Naive thymus-derived CD4-positive, alpha-beta T cell (primary cell): ENCODE measurements at regions not wholly inside any gene's neighbourhood (a gene's known extent, or its start where the extent isn't known, plus 50 kb on each side); places are given as distances from the start of the nearest gene placed in this dataset.

ENCODE experiments used
- ATAC-seq: fragments of 150-1000 bp; cut with Tn5 transposase; 2 replicates; pipeline ENCODE4 v1.10.0; 2021; ENCODE audit warnings: mild to moderate bottlenecking, moderate library complexity
- CTCF ChIA-PET: fragments of 350-600 bp; sonication (Branson Sonifier 250); formaldehyde crosslinking; loops from one replicate; lab custom pipeline; 2021; ENCODE audit warnings: antibody characterized with exemption; lab: Charles Lee
- POLR2A ChIA-PET: fragments of 350-600 bp; sonication (Branson Sonifier 250); formaldehyde crosslinking; loops from one replicate; lab custom pipeline; 2021; ENCODE audit warnings: antibody characterized with exemption, inconsistent platforms; lab: Charles Lee
- DNase-seq, 9 donors: peaks; one replicate each; pipeline versions ENCODE4 v3.0.0 to v3.0.0-alpha.2; 2020 to 2022; ENCODE audit warnings: mixed read lengths in 1 of 9
- H3K27ac ChIP-seq: one replicate; pipeline ENCODE4 v1.7.0; 2013; ENCODE audit warnings: mild to moderate bottlenecking, low read depth, low read length, moderate library complexity
- H3K27me3 ChIP-seq, 2 donors: one replicate each; pipeline ENCODE4 v1.7.0; 2013; ENCODE audit warnings: low read length in 2 of 2, mild to moderate bottlenecking in 2 of 2, moderate library complexity in 2 of 2; ENCODE audit not compliant: control insufficient read depth in 2 of 2, insufficient read depth in 2 of 2
- H3K36me3 ChIP-seq, 3 experiments: 1 replicate in 2 of 3; 2 replicates in 1 of 3; pipeline ENCODE4 v1.7.0; 2013; ENCODE audit warnings: low read length in 3 of 3, mild to moderate bottlenecking in 3 of 3, moderate library complexity in 1 of 3; ENCODE audit not compliant: insufficient read depth in 3 of 3, control insufficient read depth in 2 of 3
- H3K4me1 ChIP-seq, 2 donors: one replicate each; pipeline ENCODE4 v1.7.0; 2013; ENCODE audit warnings: low read length in 2 of 2, mild to moderate bottlenecking in 2 of 2, moderate library complexity in 1 of 2; ENCODE audit not compliant: control insufficient read depth in 2 of 2, insufficient read depth in 2 of 2
- H3K4me3 ChIP-seq: 2 replicates; pipeline ENCODE4 v1.7.0; 2013; ENCODE audit warnings: mild to moderate bottlenecking, low read length
- H3K9me3 ChIP-seq, 3 experiments: 1 replicate in 2 of 3; 2 replicates in 1 of 3; pipeline ENCODE4 v1.7.0; 2013; ENCODE audit warnings: low read length in 3 of 3; ENCODE audit not compliant: control insufficient read depth in 2 of 3
- H3K27ac Mint-ChIP-seq, 9 donors: one replicate each; pipeline ENCODE4 v1.8.0; 2020 to 2022; ENCODE audit warnings: mixed read lengths in 9 of 9, mild to moderate bottlenecking in 8 of 9, moderate library complexity in 5 of 9, inconsistent platforms in 2 of 9
- H3K27me3 Mint-ChIP-seq, 5 donors: one replicate each; pipeline ENCODE4 v1.8.0; 2021 to 2022; ENCODE audit warnings: mixed read lengths in 5 of 5, mild to moderate bottlenecking in 1 of 5
- H3K36me3 Mint-ChIP-seq, 5 donors: one replicate each; pipeline ENCODE4 v1.8.0; 2020 to 2022; ENCODE audit warnings: mixed read lengths in 5 of 5, mild to moderate bottlenecking in 3 of 5, inconsistent platforms in 1 of 5
- H3K4me1 Mint-ChIP-seq, 7 donors: one replicate each; pipeline ENCODE4 v1.8.0; 2020 to 2022; ENCODE audit warnings: mixed read lengths in 7 of 7, mild to moderate bottlenecking in 3 of 7, inconsistent platforms in 1 of 7
- H3K4me3 Mint-ChIP-seq, 10 donors: one replicate each; pipeline ENCODE4 v1.8.0; 2020 to 2022; ENCODE audit warnings: mild to moderate bottlenecking in 10 of 10, mixed read lengths in 10 of 10, moderate library complexity in 6 of 10, inconsistent platforms in 2 of 10
- H3K9me3 Mint-ChIP-seq, 11 donors: one replicate each; pipeline ENCODE4 v1.8.0; 2020 to 2022; ENCODE audit warnings: mixed read lengths in 11 of 11, mild to moderate bottlenecking in 4 of 11, inconsistent platforms in 1 of 11, moderate library complexity in 1 of 11
- intact Hi-C, 2 donors: fragments of 100-400 bp; cut with micrococcal nuclease; formaldehyde crosslinking; loops; one replicate each; pipeline ENCODE4 v1.15.1; 2023

DNA sequence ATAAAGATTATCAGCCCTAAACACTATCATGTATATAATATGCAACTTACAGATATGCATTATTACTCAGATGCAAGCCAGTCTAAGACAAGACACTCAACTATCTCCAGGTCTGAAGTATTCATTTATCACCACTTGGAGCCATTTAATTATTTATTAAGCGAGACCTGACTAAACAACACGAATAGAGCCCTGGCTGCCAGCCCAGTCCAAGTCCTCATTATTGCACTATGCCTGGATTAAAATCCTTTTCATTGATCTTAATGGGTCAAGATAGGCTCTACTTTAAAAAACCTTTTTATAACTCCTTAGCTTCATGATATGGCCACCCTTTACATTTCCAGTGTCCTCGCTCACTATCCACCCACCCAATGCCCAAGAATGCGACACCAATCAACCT lies 183.1 kb upstream of the MARCKS start:
- no peak for ATAC-seq
- no peaks in the 10 kb centered on the region for H3K27me3 ChIP-seq
- no peaks in the 10 kb centered on the region for H3K9me3 ChIP-seq
- POLR2A ChIA-PET = no interaction called here
- DNase-seq = no peak
- no peak overlapping the region for H3K4me3 ChIP-seq
- Mint-ChIP-seq H3K27ac (no peak overlapping the region), H3K4me1 (peaks cover 0 to 2% (median 0%) of the 10 kb centered on the region in 7 donors), H3K36me3 (no peaks in the 10 kb centered on the region), H3K9me3 (peaks cover 0 to 1% (median 0%) of the 10 kb centered on the region in 11 donors), H3K27me3 (peaks cover 0 to 10% (median 5%) of the 10 kb centered on the region in 5 donors), H3K4me3 (no peak overlapping the region)
- CTCF ChIA-PET = no interaction called here
- no peak overlapping the region for H3K27ac ChIP-seq
- no peaks in the 10 kb centered on the region for H3K36me3 ChIP-seq
- no peaks in the 10 kb centered on the region for H3K4me1 ChIP-seq
- intact Hi-C loops = no loop called here

DNA sequence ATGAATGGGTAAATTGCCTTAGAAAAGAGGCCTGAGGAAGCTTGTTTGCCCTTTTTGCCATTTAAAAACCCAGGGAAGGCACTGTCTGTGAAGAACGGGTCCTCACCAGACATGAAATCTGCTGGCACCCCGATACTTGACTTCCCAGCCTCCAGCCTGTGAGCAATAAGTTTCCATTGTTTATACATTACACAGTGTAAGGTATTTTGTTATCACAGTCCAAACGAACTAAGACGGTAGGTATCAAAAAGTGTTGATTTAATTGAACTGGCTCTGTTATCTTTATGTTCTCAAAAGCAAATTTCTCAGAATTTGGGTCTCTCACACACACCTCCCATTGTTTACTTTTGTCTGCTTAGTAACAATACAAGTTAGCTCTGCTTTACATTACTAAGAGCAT lies 181.1 kb upstream of the MARCKS start:
- Mint-ChIP-seq H3K9me3 (peaks cover 0 to 1% (median 0%) of the 10 kb centered on the region in 11 donors), H3K4me3 (no peak overlapping the region), H3K36me3 (no peaks in the 10 kb centered on the region), H3K4me1 (peaks cover 0 to 2% (median 0%) of the 10 kb centered on the region in 7 donors), H3K27ac (no peak overlapping the region), H3K27me3 (peaks cover 3 to 12% (median 7%) of the 10 kb centered on the region in 5 donors)
- H3K27me3 ChIP-seq = no peaks in the 10 kb centered on the region
- intact Hi-C loops = no loop called here
- H3K27ac ChIP-seq = no peak overlapping the region
- no peak overlapping the region for H3K4me3 ChIP-seq
- no peak for DNase-seq
- ChIA-PET CTCF (no interaction called here), POLR2A (no interaction called here)
- ATAC-seq = no peak
- H3K36me3 ChIP-seq = no peaks in the 10 kb centered on the region
- no peaks in the 10 kb centered on the region for H3K4me1 ChIP-seq
- no peaks in the 10 kb centered on the region for H3K9me3 ChIP-seq

GRCh38 chr6:113676968-113677367 lies 180.2 kb upstream of the MARCKS start:
- Mint-ChIP-seq H3K36me3 (no peaks in the 10 kb centered on the region), H3K9me3 (peaks cover 0 to 1% (median 0%) of the 10 kb centered on the region in 11 donors), H3K4me1 (peaks cover 0 to under 1% (median 0%) of the 10 kb centered on the region in 7 donors), H3K27ac (no peak overlapping the region), H3K27me3 (peaks cover 3 to 8% (median 6%) of the 10 kb centered on the region in 5 donors), H3K4me3 (no peak overlapping the region)
- ChIA-PET CTCF (no interaction called here), POLR2A (no interaction called here)
- no peaks in the 10 kb centered on the region for H3K4me1 ChIP-seq
- H3K36me3 ChIP-seq = no peaks in the 10 kb centered on the region
- H3K27ac ChIP-seq = no peak overlapping the region
- DNase-seq = no peak
- intact Hi-C loops = no loop called here
- ATAC-seq = no peak
- H3K27me3 ChIP-seq = no peaks in the 10 kb centered on the region
- no peaks in the 10 kb centered on the region for H3K9me3 ChIP-seq
- no peak overlapping the region for H3K4me3 ChIP-seq

- POLR2A ChIA-PET = no interaction called here
Observed at GRCh38 chr6:113679051-113679450, 178.1 kb upstream of the MARCKS start.

DNA sequence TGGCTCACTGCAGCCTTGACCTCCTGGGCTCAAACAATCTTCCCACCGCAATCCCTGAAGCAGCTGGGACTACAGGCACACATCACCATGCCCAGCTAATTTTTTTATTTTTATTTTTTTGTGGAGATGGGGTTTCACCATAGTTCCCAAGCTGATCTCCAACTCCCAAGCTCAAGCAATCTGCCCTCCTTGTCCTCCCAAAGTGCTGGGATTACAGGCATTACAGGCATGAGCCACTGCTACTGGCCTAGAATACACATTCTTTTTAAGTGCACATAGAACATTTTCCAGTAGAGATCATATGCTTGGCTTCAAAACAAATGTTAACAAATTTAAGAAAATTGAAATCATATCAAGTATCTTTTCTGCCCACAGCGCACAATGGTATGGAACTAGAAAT lies 176.8 kb upstream of the MARCKS start:
- Mint-ChIP-seq H3K4me1 (no peaks in the 10 kb centered on the region), H3K27ac (no peak overlapping the region), H3K9me3 (no peaks in the 10 kb centered on the region), H3K27me3 (peaks cover 3 to 6% (median 5%) of the 10 kb centered on the region in 5 donors), H3K36me3 (no peaks in the 10 kb centered on the region), H3K4me3 (no peak overlapping the region)
- DNase-seq = no peak
- Histone ChIP-seq H3K4me1 (no peaks in the 10 kb centered on the region), H3K9me3 (no peaks in the 10 kb centered on the region), H3K27me3 (no peaks in the 10 kb centered on the region), H3K27ac (no peak overlapping the region), H3K4me3 (no peak overlapping the region), H3K36me3 (no peaks in the 10 kb centered on the region)
- POLR2A ChIA-PET = no interaction called here
- intact Hi-C loops = no loop called here
- CTCF ChIA-PET = no interaction called here
- no peak for ATAC-seq

More at GRCh38 chr6:113679051-113679450, 178.1 kb upstream of the MARCKS start:
- Histone ChIP-seq H3K4me3 (no peak overlapping the region), H3K27me3 (no peaks in the 10 kb centered on the region), H3K9me3 (no peaks in the 10 kb centered on the region), H3K27ac (no peak overlapping the region), H3K4me1 (no peaks in the 10 kb centered on the region), H3K36me3 (no peaks in the 10 kb centered on the region)
- ATAC-seq (no peak), DNase-seq (no peak)
- peaks cover 3 to 7% (median 5%) of the 10 kb centered on the region in 5 donors for H3K27me3 Mint-ChIP-seq
- no peak overlapping the region for H3K27ac Mint-ChIP-seq
- peaks cover 0 to 1% (median 0%) of the 10 kb centered on the region in 11 donors for H3K9me3 Mint-ChIP-seq
- CTCF ChIA-PET = no interaction called here
- intact Hi-C loops = no loop called here
- no peak overlapping the region for H3K4me3 Mint-ChIP-seq
- H3K36me3 Mint-ChIP-seq = no peaks in the 10 kb centered on the region
- no peaks in the 10 kb centered on the region for H3K4me1 Mint-ChIP-seq

DNA sequence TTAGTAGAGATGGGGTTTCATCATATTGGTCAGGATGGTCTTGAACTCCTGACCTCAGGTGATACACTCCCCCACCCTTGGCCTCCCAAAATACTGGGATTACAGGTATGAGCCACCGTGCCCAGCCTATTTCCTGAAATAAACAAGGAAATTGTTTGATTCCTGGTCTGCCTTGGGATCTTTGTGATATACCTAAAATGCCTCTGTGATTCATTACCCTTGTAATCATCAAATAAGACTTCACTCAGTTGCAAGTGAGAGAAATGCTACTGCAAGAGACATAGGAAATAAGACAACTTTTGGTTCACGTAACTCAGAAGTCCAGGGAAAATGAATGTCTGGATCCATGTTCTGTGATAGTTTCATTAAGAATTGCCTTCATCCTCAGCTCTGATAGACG lies 173.2 kb upstream of the MARCKS start:
- Histone ChIP-seq H3K27ac (no peak overlapping the region), H3K4me1 (no peaks in the 10 kb centered on the region), H3K9me3 (no peaks in the 10 kb centered on the region), H3K27me3 (no peaks in the 10 kb centered on the region), H3K4me3 (no peak overlapping the region), H3K36me3 (no peaks in the 10 kb centered on the region)
- intact Hi-C loops = no loop called here
- CTCF ChIA-PET = no interaction called here
- Mint-ChIP-seq H3K9me3 (no peaks in the 10 kb centered on the region), H3K4me3 (no peak overlapping the region), H3K27ac (no peak overlapping the region), H3K4me1 (no peaks in the 10 kb centered on the region), H3K36me3 (no peaks in the 10 kb centered on the region), H3K27me3 (peaks cover 2 to 11% (median 3%) of the 10 kb centered on the region in 5 donors)
- ATAC-seq (no peak), DNase-seq (no peak)
- POLR2A ChIA-PET = no interaction called here

DNA sequence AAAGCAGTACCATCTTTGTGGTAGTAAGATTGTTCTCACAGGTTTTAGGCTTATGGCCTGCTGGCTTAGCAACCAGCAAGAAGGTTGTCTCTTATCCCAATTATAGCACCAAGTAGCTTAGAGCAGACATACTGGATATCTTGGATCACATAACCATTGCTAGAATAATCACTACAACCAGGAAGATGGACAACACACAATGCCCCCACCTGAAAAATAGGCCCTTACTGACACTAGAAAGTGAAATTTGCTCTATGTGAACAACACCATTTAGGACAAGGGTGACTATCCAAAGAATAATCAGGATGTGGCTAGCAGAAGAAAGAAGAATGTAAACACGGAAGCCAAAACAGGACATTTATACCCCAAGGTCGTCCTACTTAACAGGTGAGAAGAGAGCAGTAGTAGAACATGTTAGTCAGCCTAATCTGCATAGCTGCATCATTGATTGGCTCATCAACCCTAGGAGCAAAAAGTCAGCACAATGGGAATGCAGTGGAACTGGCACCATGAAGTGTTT lies 172.7 kb upstream of the MARCKS start:
- no peak overlapping the region for H3K4me3 Mint-ChIP-seq
- Histone ChIP-seq H3K4me3 (no peak overlapping the region), H3K36me3 (no peaks in the 10 kb centered on the region), H3K27me3 (no peaks in the 10 kb centered on the region), H3K4me1 (no peaks in the 10 kb centered on the region), H3K9me3 (no peaks in the 10 kb centered on the region), H3K27ac (no peak overlapping the region)
- no peaks in the 10 kb centered on the region for H3K4me1 Mint-ChIP-seq
- H3K27me3 Mint-ChIP-seq = peaks cover 0 to 11% (median 3%) of the 10 kb centered on the region in 5 donors
- POLR2A ChIA-PET = no interaction called here
- no peaks in the 10 kb centered on the region for H3K9me3 Mint-ChIP-seq
- ATAC-seq = no peak
- CTCF ChIA-PET = no interaction called here
- no peaks in the 10 kb centered on the region for H3K36me3 Mint-ChIP-seq
- intact Hi-C loops = no loop called here
- DNase-seq = no peak
- no peak overlapping the region for H3K27ac Mint-ChIP-seq
